NCI-H146 treated with DMSO at 0.1 percent for 48 hours (cell line): ENCODE measurements at regions not wholly inside any gene's neighbourhood (a gene's known extent, or its start where the extent isn't known, plus 50 kb on each side); places are given as distances from the start of the nearest gene placed in this dataset.
"Not testable (repeated sequence)": the region's sequence is repeated elsewhere in the genome, so short reads cannot be mapped to it uniquely, and the experiment has no call there.

Experiments used
- DNase-seq: peaks from one replicate; lab custom pipeline; 2025; ENCODE audit not compliant: unreplicated experiment; lab: John Stamatoyannopoulos, UW

GRCh38 chr5:18197734-18198133, 563.5 kb downstream of the TAF11L14 start:
- DNase-seq = no peak

GRCh38 chr5:18202164-18202563, 567.9 kb downstream of the TAF11L14 start:
- no peak for DNase-seq

DNA sequence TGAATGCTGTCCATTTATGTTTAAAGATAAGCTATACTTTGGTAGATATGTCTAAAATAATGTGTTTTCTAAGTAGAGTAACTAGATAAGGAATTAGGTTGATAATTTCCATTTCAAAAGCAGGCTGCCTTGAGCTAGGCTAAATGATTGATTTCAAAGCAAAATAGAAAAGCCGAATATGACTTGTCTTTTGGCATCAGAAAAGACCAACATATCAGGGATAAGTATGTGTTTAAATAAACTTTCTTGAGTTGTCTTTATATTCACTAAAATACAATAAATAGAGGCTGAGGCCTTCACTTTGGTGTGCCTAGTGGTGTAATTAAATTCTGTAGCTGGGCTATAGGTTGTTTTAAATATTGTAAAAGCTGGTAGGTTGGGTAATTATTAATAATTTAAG, 569.0 kb downstream of the TAF11L14 start:
- DNase-seq = no peak

- no peak for DNase-seq
These were observed 579.4 kb downstream of the TAF11L14 start for GRCh38 chr5:18213666-18214065.

DNA sequence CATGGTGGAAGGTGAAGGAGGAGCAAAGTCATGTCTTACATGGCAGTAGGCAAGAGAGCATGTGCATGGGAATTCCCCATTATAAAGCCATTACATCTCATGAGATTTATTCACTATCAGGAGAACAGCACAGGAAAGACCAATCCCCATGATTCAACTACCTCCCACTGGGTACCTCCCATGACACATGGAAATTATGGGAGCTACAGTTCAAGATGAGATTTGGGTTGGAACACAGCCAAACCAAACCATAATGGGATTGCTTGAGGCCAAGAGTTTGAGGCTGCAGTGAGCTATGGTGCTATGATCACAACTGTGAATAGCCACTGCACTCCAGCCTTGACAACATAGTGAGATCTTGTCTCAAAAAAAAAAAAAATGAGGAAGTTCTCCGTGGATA, 581.8 kb downstream of the TAF11L14 start:
- no peak for DNase-seq

DNA sequence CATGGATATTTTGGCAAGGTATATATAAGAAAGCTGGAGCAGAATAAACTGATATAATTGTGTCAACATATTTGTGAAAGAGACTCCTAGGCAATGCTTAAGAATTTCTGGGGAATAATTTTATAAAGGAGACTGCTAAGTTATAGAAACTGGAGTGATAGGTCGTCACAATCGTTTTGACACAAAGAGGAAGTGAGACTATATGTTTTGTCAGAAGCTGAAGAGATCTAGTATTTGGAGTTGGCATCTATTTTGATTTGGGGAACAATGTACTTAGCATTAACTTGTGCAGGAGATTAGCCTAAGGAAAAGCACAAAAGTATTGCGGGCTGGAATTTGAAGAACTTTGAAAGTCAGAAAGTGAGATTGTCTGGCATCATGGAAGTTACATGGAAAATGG, 582.5 kb downstream of the TAF11L14 start:
- no peak for DNase-seq

GRCh38 chr5:18219241-18219640, 585.0 kb downstream of the TAF11L14 start:
- DNase-seq = no peak

DNA sequence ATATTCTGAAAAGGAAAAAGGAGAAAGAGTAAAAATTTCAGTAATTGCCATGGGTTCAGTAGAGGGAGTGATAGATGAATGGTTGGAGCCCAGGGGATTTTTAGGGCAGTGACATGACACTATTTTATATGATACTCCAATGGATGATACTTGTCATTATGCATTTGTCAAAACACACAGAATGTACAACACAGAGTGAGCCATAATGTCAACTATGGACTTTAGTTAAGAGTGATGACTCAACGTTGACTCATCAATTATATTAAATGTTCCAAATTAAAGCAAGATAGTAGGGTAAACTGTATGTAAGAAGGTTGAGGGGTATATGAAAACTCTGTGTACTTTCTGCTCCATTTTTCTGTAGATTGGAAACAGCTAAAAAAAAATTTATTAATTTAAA, 586.4 kb downstream of the TAF11L14 start:
- no peak for DNase-seq

GRCh38 chr5:18236386-18236785, 602.1 kb downstream of the TAF11L14 start:
- no peak for DNase-seq

DNA sequence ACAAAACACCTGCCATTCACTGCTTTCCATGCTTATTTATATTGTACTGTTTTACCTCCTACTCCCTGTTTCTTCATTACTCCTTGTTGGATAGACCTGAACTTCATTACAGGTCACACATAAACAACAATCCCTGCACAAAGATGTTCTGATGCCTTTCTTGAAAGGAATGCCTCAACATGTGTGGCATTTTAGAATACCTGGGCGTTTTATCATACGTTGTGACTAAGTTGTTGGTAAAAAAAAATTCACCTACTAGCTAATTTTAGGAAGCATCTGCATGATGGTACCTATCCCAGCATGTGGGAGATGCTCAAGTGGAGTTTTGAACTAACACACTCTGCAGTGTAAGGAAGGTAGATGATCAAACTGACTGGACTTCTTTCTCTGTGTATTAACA, 604.1 kb downstream of the TAF11L14 start:
- DNase-seq = no peak

- DNase-seq = no peak
These were observed 606.7 kb downstream of the TAF11L14 start for GRCh38 chr5:18240971-18241370.

- no peak for DNase-seq
These were observed 609.6 kb downstream of the TAF11L14 start for GRCh38 chr5:18243846-18244245.

DNA sequence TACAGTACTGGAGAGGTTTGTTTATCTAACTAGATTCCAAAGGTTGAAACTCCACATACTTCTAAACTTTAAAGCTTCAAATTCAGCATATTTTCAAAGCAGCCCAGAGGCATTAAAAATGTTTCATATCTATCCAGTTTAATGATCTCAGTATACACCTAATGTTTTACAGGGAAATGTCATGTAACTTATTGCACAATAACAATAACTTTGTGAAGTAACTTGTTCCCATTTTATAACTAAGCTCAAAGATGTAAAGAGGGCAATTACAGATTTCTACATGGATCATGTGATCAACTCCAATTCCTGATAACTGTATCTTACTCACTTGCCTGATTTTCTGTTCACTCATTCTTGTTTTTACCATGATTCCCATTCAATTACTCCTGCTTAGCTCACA, 610.0 kb downstream of the TAF11L14 start:
- no peak for DNase-seq

DNA sequence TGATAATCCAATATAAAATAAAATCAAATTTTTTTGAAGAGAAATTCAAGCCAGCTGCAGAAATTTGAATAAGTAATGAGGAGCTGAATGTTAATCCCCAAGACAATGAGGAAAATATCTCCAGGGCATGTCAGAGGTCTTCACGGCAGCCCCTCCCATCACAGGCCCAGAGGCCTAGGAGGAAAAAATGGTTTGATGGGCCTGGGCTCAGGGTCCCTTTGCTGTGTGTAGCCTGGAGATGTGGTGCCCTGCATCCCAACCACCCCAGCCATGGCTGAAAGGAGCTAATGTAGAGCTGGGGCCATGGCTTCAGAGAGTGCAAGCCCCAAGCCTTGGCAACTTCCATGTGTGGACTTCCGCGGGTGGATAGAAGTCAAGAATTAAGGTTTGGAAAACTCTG, 618.3 kb downstream of the TAF11L14 start:
- DNase-seq = no peak

GRCh38 chr5:18264126-18264882, 630.0 kb downstream of the TAF11L14 start:
- DNase-seq = no peak

- DNase-seq = no peak
These were observed 636.5 kb downstream of the TAF11L14 start for GRCh38 chr5:18270635-18271338.

- no peak for DNase-seq
These were observed 642.7 kb downstream of the TAF11L14 start for GRCh38 chr5:18276939-18277338.

DNA sequence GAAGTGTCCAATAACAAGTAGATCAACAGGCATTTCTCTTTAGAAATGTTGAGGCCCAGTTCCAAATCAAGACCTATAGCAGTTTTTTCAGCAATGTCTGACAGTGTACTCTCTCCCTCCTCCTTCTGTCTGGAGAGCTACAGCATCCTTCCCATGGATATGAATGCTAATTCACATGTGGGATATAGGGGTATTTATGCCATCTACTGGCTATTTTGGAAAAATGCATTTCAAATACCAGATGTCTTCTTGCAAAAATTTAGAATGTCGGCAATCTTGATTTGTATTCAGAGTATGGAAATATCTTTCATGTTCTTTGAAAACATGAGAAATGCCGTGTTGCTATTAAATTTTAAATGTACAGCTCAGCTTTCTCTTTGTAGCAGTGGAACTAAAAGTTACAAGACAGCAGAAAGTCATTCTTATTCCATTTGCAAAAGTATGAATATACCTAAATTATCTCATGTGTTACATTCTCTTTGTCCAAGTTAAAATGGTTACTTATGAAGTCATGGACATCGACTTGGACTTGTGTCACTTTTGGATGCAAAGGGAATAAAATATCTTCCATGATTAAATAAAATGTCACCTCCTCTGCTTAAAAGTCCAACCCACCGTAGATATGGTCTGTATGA, 647.8 kb downstream of the TAF11L14 start:
- DNase-seq = peak; percentile 43

- DNase-seq = no peak
These were observed 651.0 kb downstream of the TAF11L14 start for GRCh38 chr5:18285257-18285656.

DNA sequence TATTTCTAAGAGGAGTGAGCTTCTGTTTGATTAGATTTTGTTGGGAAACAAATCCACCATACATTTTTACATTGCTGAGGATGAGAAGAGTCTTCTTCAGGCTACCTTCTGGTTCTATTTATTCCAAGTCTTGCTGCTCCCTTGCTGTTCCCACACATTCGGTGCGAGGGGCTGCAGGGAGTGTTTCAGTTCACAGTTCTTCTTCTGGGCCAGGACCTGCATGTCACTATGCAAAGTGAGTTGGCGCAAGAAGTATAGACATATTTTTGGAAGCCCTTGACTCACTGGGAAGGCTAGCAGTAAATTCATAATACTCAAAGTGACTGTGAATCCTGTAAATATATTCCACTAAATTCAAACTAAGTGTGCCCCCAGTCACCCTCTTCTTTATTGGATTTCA, 657.9 kb downstream of the TAF11L14 start:
- no peak for DNase-seq

DNA sequence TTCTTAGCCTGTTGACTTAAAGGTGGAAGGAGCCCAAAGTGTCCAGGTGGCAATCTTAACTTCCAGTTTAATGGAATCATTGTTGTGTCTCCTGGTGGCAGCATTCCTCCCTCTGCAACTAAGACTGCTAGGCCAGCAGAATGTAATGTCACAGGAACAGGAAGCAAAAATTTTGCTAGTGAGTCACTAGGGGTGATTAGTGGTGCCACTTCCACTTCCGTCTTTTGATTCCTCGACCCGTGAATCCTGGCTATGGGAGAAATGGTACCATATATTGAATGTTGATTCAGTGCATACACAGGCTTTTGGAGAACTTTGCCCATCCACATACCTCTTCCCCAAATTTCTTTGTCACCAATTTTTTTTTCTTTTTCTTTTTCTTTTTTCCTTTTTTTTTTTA, 661.4 kb downstream of the TAF11L14 start:
- not testable (repeated sequence) for DNase-seq

DNA sequence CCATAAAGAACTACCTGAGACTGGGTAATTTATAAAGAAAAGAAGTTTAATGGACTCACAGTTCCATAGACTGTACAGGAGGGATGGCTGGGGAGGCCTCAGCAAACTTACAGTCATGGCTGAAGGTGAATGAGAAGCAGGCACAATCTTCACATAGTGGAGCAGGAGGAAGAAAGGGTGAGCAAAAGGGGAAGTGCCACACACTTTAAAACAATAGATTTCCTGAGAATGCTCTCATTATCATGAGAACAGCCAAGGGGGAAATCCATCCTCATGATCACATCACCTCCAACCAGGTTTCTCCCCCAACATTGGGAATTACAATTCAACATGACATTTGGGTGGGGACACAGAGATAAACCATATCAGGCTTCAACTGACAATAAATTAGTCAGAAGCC, 664.9 kb downstream of the TAF11L14 start:
- DNase-seq = no peak
